HG02642 (cell line): ENCODE measurements at regions not wholly inside any gene's neighbourhood (a gene's known extent, or its start where the extent isn't known, plus 50 kb on each side); places are given as distances from the start of the nearest gene placed in this dataset.
"Not testable (repeated sequence)": the region's sequence is repeated elsewhere in the genome, so short reads cannot be mapped to it uniquely, and the experiment has no call there.

Experiments
- ATAC-seq: cut with Tn5 transposase; IDR thresholded peaks from one replicate; pipeline ENCODE4 v1.9.1; 2021; ENCODE audit warnings: mild to moderate bottlenecking; ENCODE audit not compliant: unreplicated experiment, poor library complexity

- ATAC-seq = no peak
Observed at GRCh38 chr1:218494449-218494852, 149.3 kb downstream of the TGFB2 start.

GRCh38 chr1:218495931-218496330 is 150.8 kb downstream of the TGFB2 start:
- no peak for ATAC-seq

GRCh38 chr1:218496561-218496960 is 151.4 kb downstream of the TGFB2 start:
- no peak for ATAC-seq

GRCh38 chr1:218498056-218498938 is 153.2 kb downstream of the TGFB2 start:
- no peak for ATAC-seq

- no peak for ATAC-seq
Observed at GRCh38 chr1:218499011-218499691, 154.0 kb downstream of the TGFB2 start.

- ATAC-seq = no peak
Observed at GRCh38 chr1:218499911-218500310, 154.8 kb downstream of the TGFB2 start.

- no peak for ATAC-seq
Observed at GRCh38 chr1:218501161-218501560, 156.0 kb downstream of the TGFB2 start.

- no peak for ATAC-seq
Observed at GRCh38 chr1:218502383-218502782, 157.2 kb downstream of the TGFB2 start.

- no peak for ATAC-seq
Observed at GRCh38 chr1:218503102-218503501, 158.0 kb downstream of the TGFB2 start.

GRCh38 chr1:218507355-218508002 is 162.3 kb downstream of the TGFB2 start:
- no peak for ATAC-seq

GRCh38 chr1:218510153-218510772 is 165.1 kb downstream of the TGFB2 start:
- ATAC-seq = peak; percentile 64

GRCh38 chr1:218513328-218513727 is 168.2 kb downstream of the TGFB2 start:
- no peak for ATAC-seq

GRCh38 chr1:218514689-218515088 is 169.6 kb downstream of the TGFB2 start:
- ATAC-seq = no peak

- ATAC-seq = no peak
Observed at GRCh38 chr1:218516526-218516925, 171.4 kb downstream of the TGFB2 start.

- ATAC-seq = no peak
Observed at GRCh38 chr1:218517459-218517858, 172.3 kb downstream of the TGFB2 start.

- ATAC-seq = no peak
Observed at GRCh38 chr1:218518216-218518740, 173.1 kb downstream of the TGFB2 start.

GRCh38 chr1:218520646-218521045 is 175.5 kb downstream of the TGFB2 start:
- ATAC-seq = not testable (repeated sequence)

GRCh38 chr1:218521414-218522169 is 176.5 kb downstream of the TGFB2 start:
- ATAC-seq = no peak

GRCh38 chr1:218524526-218524925 is 179.4 kb downstream of the TGFB2 start:
- ATAC-seq = no peak

GRCh38 chr1:218525031-218525430 is 179.9 kb downstream of the TGFB2 start:
- no peak for ATAC-seq
